H1 (cell line): ENCODE measurements at regions not wholly inside any gene's neighbourhood (a gene's known extent, or its start where the extent isn't known, plus 50 kb on each side); places are given as distances from the start of the nearest gene placed in this dataset.

Experiments
- CTCF ChIA-PET: fragments of 300-600 bp; sonication (Branson Sonifier 250); formaldehyde crosslinking; loops from one replicate; lab custom pipeline; 2021; ENCODE audit not compliant: partially characterized antibody; lab: Charles Lee
- POLR2A ChIA-PET: fragments of 300-600 bp; sonication (Branson Sonifier 250); formaldehyde crosslinking; loops from one replicate; lab custom pipeline; 2021; ENCODE audit warnings: inconsistent platforms; ENCODE audit not compliant: partially characterized antibody; lab: Charles Lee
- DNase-seq, 2 experiments: peaks; one replicate each; pipeline versions ENCODE4 v3.0.0 to v3.0.0-alpha.2; 2010 to 2022; ENCODE audit warnings: low spot score in 2 of 2, low read depth in 1 of 2, mixed read lengths in 1 of 2
- FAIRE-seq: peaks from 2 replicates; lab custom pipeline; 2011; peaks lifted over from hg19 to GRCh38; lab: Jason Lieb, UNC
- H2AFZ ChIP-seq: 2 replicates; pipeline ENCODE4 v1.8.1; 2012; ENCODE audit warnings: low read length, inconsistent platforms
- H2AK5ac ChIP-seq: 2 replicates; pipeline ENCODE4 v1.6.1; 2013; ENCODE audit warnings: low read depth, low read length
- H2BK120ac ChIP-seq: replicated peaks from 2 replicates; pipeline ENCODE3; 2013; ENCODE audit warnings: low read depth, low read length, inconsistent platforms
- H2BK12ac ChIP-seq: 2 replicates; pipeline ENCODE4 v1.6.1; 2013; ENCODE audit warnings: low read depth, low read length
- H2BK15ac ChIP-seq: 2 replicates; pipeline ENCODE4 v1.6.1; 2013; ENCODE audit warnings: low read length
- H2BK20ac ChIP-seq: 2 replicates; pipeline ENCODE4 v1.6.1; 2013; ENCODE audit warnings: low read length
- H2BK5ac ChIP-seq: 2 replicates; pipeline ENCODE4 v1.6.1; 2013; ENCODE audit warnings: low read depth, low read length
- H3K14ac ChIP-seq: 2 replicates; pipeline ENCODE4 v1.6.1; 2013; ENCODE audit warnings: inconsistent platforms; ENCODE audit not compliant: insufficient read length
- H3K18ac ChIP-seq: 2 replicates; pipeline ENCODE4 v1.6.1; 2013; ENCODE audit warnings: low read length; ENCODE audit errors: extremely low read depth
- H3K23ac ChIP-seq: 2 replicates; pipeline ENCODE4 v1.6.1; 2013; ENCODE audit warnings: inconsistent platforms; ENCODE audit not compliant: insufficient read length
- H3K23me2 ChIP-seq: 2 replicates; pipeline ENCODE4 v1.6.1; 2013; ENCODE audit warnings: low read depth, low read length
- H3K27ac ChIP-seq: 2 replicates; pipeline ENCODE4 v1.6.1; 2011; ENCODE audit warnings: low read depth, low read length, inconsistent platforms
- H3K27me3 ChIP-seq, 4 experiments: replicated peaks in 1 of 4; 1 replicate in 1 of 4; 2 replicates in 3 of 4; pipeline versions ENCODE4 v1.6.1 to v1.8.1; 2011 to 2013; ENCODE audit warnings: low read length in 3 of 4, mild to moderate bottlenecking in 3 of 4, inconsistent platforms in 2 of 4, mixed read lengths in 2 of 4, moderate library complexity in 1 of 4; ENCODE audit not compliant: control insufficient read depth in 3 of 4, insufficient read depth in 3 of 4; ENCODE audit errors: extremely low read depth in 1 of 4
- H3K36me3 ChIP-seq, 4 experiments: 2 replicates each; pipeline versions ENCODE4 v1.6.1 to v1.8.1; 2011 to 2013; ENCODE audit warnings: mild to moderate bottlenecking in 4 of 4, low read length in 3 of 4, moderate library complexity in 2 of 4, control low read depth in 1 of 4, inconsistent platforms in 1 of 4; ENCODE audit not compliant: insufficient read depth in 4 of 4, control insufficient read depth in 2 of 4
- H3K4ac ChIP-seq: replicated peaks from 2 replicates; pipeline ENCODE3; 2013; ENCODE audit warnings: low read length, low read depth, mixed read lengths, inconsistent platforms; ENCODE audit not compliant: insufficient read length
- H3K4me1 ChIP-seq, 4 experiments: replicated peaks in 1 of 4; 1 replicate in 1 of 4; 2 replicates in 3 of 4; pipeline versions ENCODE4 v1.6.1 to v1.8.1; 2011 to 2013; ENCODE audit warnings: low read length in 3 of 4, inconsistent platforms in 2 of 4, mixed read lengths in 1 of 4; ENCODE audit not compliant: insufficient read depth in 4 of 4, control insufficient read depth in 3 of 4
- H3K4me2 ChIP-seq, 2 experiments: 2 replicates each; pipeline versions ENCODE4 v1.6.1 to v1.8.1; 2011 to 2013; ENCODE audit warnings: low read depth in 2 of 2, low read length in 2 of 2, control low read depth in 1 of 2, inconsistent platforms in 1 of 2, mild to moderate bottlenecking in 1 of 2; ENCODE audit not compliant: insufficient read depth in 1 of 2
- H3K4me3 ChIP-seq, 4 experiments: fragments of 200-600, 300-600 bp in 1 of 4; sonication (generic), shearing (Covaris generic), sonication (Bioruptor Twin) in 1 of 4; 2 replicates each; pipeline versions ENCODE4 v1.5.1 to v1.8.1; 2011 to 2016; ENCODE audit warnings: low read length in 4 of 4, low read depth in 3 of 4, control low read depth in 2 of 4, inconsistent platforms in 2 of 4, mild to moderate bottlenecking in 2 of 4, mixed read lengths in 1 of 4, moderate library complexity in 1 of 4; ENCODE audit not compliant: insufficient read depth in 2 of 4; ENCODE audit errors: extremely low read depth in 1 of 4
- H3K56ac ChIP-seq: replicated peaks from 2 replicates; pipeline ENCODE3; 2013; ENCODE audit warnings: low read depth, mild to moderate bottlenecking, mixed read lengths, low read length, inconsistent platforms; ENCODE audit not compliant: insufficient read length
- H3K79me1 ChIP-seq: 2 replicates; pipeline ENCODE4 v1.6.1; 2013; ENCODE audit warnings: low read depth, low read length, control low read depth
- H3K79me2 ChIP-seq, 2 experiments: 2 replicates each; pipeline versions ENCODE4 v1.6.1 to v1.8.1; 2012 to 2013; ENCODE audit warnings: low read length in 2 of 2, mild to moderate bottlenecking in 2 of 2, inconsistent platforms in 1 of 2; ENCODE audit not compliant: insufficient read depth in 2 of 2, control insufficient read depth in 1 of 2
- H3K9ac ChIP-seq, 4 experiments: replicated peaks in 1 of 4; 1 replicate in 1 of 4; 2 replicates in 3 of 4; pipeline versions ENCODE4 v1.6.1 to v1.8.1; 2011 to 2013; ENCODE audit warnings: low read depth in 3 of 4, low read length in 3 of 4, control low read depth in 2 of 4, mild to moderate bottlenecking in 2 of 4, moderate library complexity in 2 of 4, inconsistent platforms in 1 of 4; ENCODE audit errors: extremely low read depth in 1 of 4
- H3K9me3 ChIP-seq, 2 experiments: 2 replicates each; pipeline versions ENCODE4 v1.6.1 to v1.8.1; 2012 to 2013; ENCODE audit warnings: mild to moderate bottlenecking in 2 of 2, moderate library complexity in 2 of 2, control low read depth in 1 of 2, inconsistent platforms in 1 of 2, low read depth in 1 of 2, low read length in 1 of 2, mixed read lengths in 1 of 2; ENCODE audit not compliant: insufficient read depth in 2 of 2
- H4K20me1 ChIP-seq, 2 experiments: replicated peaks in 1 of 2; 2 replicates each; pipeline versions ENCODE3 to v1.8.1; 2011 to 2013; ENCODE audit warnings: inconsistent platforms in 2 of 2, low read length in 2 of 2, mild to moderate bottlenecking in 1 of 2; ENCODE audit not compliant: insufficient read depth in 2 of 2, control insufficient read depth in 1 of 2
- H4K5ac ChIP-seq: 2 replicates; pipeline ENCODE4 v1.6.1; 2013; ENCODE audit warnings: low read length, low read depth, mixed read lengths, inconsistent platforms; ENCODE audit not compliant: insufficient read length
- H4K8ac ChIP-seq: 2 replicates; pipeline ENCODE4 v1.8.0; 2013; ENCODE audit warnings: mild to moderate bottlenecking, moderate library complexity, low read length, inconsistent platforms; ENCODE audit not compliant: insufficient read depth; ENCODE audit errors: extremely low read depth
- H4K91ac ChIP-seq: replicated peaks from 2 replicates; pipeline ENCODE3; 2013; ENCODE audit warnings: low read length, mixed read lengths, inconsistent platforms; ENCODE audit not compliant: insufficient read length
- CHD7 ChIP-seq: fragments of 300-600 bp; sonication (generic); IDR thresholded peaks from 2 replicates; pipeline ENCODE4 v1.7.1; 2012; ENCODE audit warnings: low read length, moderate library complexity, mild to moderate bottlenecking, inconsistent platforms; ENCODE audit not compliant: insufficient replicate concordance
- WGBS, 2 experiments: shearing (Covaris generic) in 1 of 2; methylation state at CpG; one replicate each; pipeline versions ENCODE4 v1.1.6 to v1.1.7; 2013 to 2015; ENCODE audit warnings: low lambda C conversion rate in 2 of 2, mixed read lengths in 2 of 2, inconsistent platforms in 1 of 2, low coverage in 1 of 2, missing lambda C conversion rate in 1 of 2; ENCODE audit not compliant: insufficient replicate concordance in 2 of 2, insufficient coverage in 1 of 2, insufficient read length in 1 of 2; ENCODE audit errors: extremely low coverage in 1 of 2, missing lambda C conversion rate in 1 of 2; 5-methylcytosine and 5-hydroxymethylcytosine counted together

- ChIA-PET CTCF (interaction anchor here (0.5 kb wide), 1 partner anchor 1087 kb away, joined by 3 read pairs; no protein-coding TSS in a partner anchor), POLR2A (no interaction called here)
- Histone ChIP-seq H3K36me3 (peaks cover 0 to 2% (median 0%) of the 10 kb centered on the region in 4 experiments; a peak in 1 of 8 replicates), H3K4me1 (no peaks in the 10 kb centered on the region), H4K91ac (no peak overlapping the region), H2BK120ac (no peak overlapping the region), H3K4me3 (no peak overlapping the region), H2BK15ac (no peak overlapping the region), H3K18ac (no peak overlapping the region), H3K27ac (no peak overlapping the region), H3K4ac (no peak overlapping the region), H3K14ac (peak overlapping the region; percentile 49), H2AK5ac (no peak overlapping the region), H2BK5ac (no peak overlapping the region), H4K20me1 (no peaks in the 10 kb centered on the region), H2BK12ac (no peak overlapping the region), H2BK20ac (no peak overlapping the region), H3K23ac (no peak overlapping the region), H4K8ac (no peak overlapping the region), H3K9me3 (peaks cover 10% of the 10 kb centered on the region in 2 experiments), H3K4me2 (no peak overlapping the region), H3K79me1 (no peaks in the 10 kb centered on the region), H3K79me2 (no peaks in the 10 kb centered on the region), H3K56ac (no peak overlapping the region), H4K5ac (no peak overlapping the region), H3K23me2 (no peaks in the 10 kb centered on the region), H3K27me3 (no peaks in the 10 kb centered on the region), H3K9ac (no peak overlapping the region), H2AFZ (no peak overlapping the region)
- FAIRE-seq (no peak), DNase-seq (no peak)
- 79% methylated on average over 1 of the region's 1 CpG; no CpG with 5 or more reads in 1 of the 2 experiments for WGBS, 2 experiments
- TF ChIP-seq CHD7 = no peak
Measured at GRCh38 chr4:63080934-63081333, 1328.3 kb downstream of the TECRL start.
